Adrenal gland (tissue), 9 donors: ENCODE measurements at regions not wholly inside any gene's neighbourhood (a gene's known extent, or its start where the extent isn't known, plus 50 kb on each side); places are given as distances from the start of the nearest gene placed in this dataset.

Experiments used
- DNase-seq, 7 donors: peaks; one replicate each; pipeline ENCODE4 v3.0.0-alpha.2; 2019 to 2020
- H3K27ac ChIP-seq, 5 donors: fragments of 200-600 bp; sonication (generic) in 4 of 5; 1 replicate in 3 of 5; 2 replicates in 2 of 5; pipeline versions ENCODE4 v1.5.1 to v1.8.0; 2016 to 2020; ENCODE audit warnings: mild to moderate bottlenecking in 1 of 5
- H3K27me3 ChIP-seq: fragments of 200-600 bp; 2 replicates; pipeline ENCODE4 v1.8.0; 2021
- H3K36me3 ChIP-seq, 2 donors: fragments of 200-600 bp; replicated peaks in 1 of 2; 1 replicate in 1 of 2; 2 replicates in 1 of 2; pipeline versions ENCODE4 v1.5.1 to v1.8.0; 2018 to 2022
- H3K4me1 ChIP-seq, 2 donors: fragments of 200-600 bp; replicated peaks in 1 of 2; 1 replicate in 1 of 2; 2 replicates in 1 of 2; pipeline versions ENCODE4 v1.5.1 to v1.8.0; 2018 to 2021
- H3K4me3 ChIP-seq, 4 donors: fragments of 200-600 bp; sonication (generic) in 3 of 4; one replicate each; pipeline ENCODE4 v1.5.1; 2016 to 2018
- H3K9me3 ChIP-seq, 3 donors: fragments of 200-600 bp; sonication (generic) in 1 of 3; replicated peaks in 1 of 3; 1 replicate in 2 of 3; 2 replicates in 1 of 3; pipeline versions ENCODE4 v1.5.1 to v1.8.0; 2016 to 2021
- CTCF ChIP-seq, 6 experiments: fragments of 450-650 bp in 4 of 6; fragments of 200-600 bp in 2 of 6; sonication (generic) in 1 of 6; IDR thresholded peaks; 1 replicate in 5 of 6; 2 replicates in 1 of 6; pipeline versions ENCODE4 v1.5.1 to v1.8.0; 2016 to 2021; ENCODE audit warnings: antibody characterized with exemption in 6 of 6, mild to moderate bottlenecking in 2 of 6, moderate library complexity in 1 of 6
- POLR2A ChIP-seq, 2 donors: fragments of 450-650 bp; IDR thresholded peaks; one replicate each; pipeline ENCODE4 v1.6.1; 2017; ENCODE audit warnings: antibody characterized with exemption in 2 of 2, mild to moderate bottlenecking in 2 of 2, moderate library complexity in 1 of 2
- WGBS, 4 donors: extraction: QIAGEN DNeasy Blood & Tissue Kit in 2 of 4; methylation state at CpG; one replicate each; pipeline versions ENCODE4 v1.1.5 to v1.1.7; 2013 to 2017; 5-methylcytosine and 5-hydroxymethylcytosine counted together
- intact Hi-C, 2 donors: fragments of 100-400 bp; cut with DNase I; formaldehyde crosslinking; loops; one replicate each; pipeline versions ENCODE4 v1.14.1 to v1.15.0; 2022 to 2023
- donor health status: healthy with polysubstance abuse.
- donor health status: Bipolar disorder and iron deficiency.
- donor health status: DM: yes; HTN: yes; CAD: no.
- donor health status: DM: no; HTN: no; CAD: no.
- donor health status: DM: no; HTN: no; CAD: no.

GRCh38 chr2:217293607-217294006 lies 433.7 kb upstream of the TNP1 start:
- DNase-seq, result no peak

GRCh38 chr2:217293046-217293445 lies 433.2 kb upstream of the TNP1 start:
- Histone ChIP-seq H3K4me3 (no peak overlapping the region), H3K27ac (no peak overlapping the region), H3K36me3 (no peaks in the 10 kb centered on the region), H3K9me3 (no peaks in the 10 kb centered on the region), H3K27me3 (no peaks in the 10 kb centered on the region), H3K4me1 (peaks cover 10 to 19% of the 10 kb centered on the region in 2 donors)
- TF ChIP-seq POLR2A (IDR thresholded peaks at IDR 0.05), result no peak
- no peak for TF ChIP-seq CTCF (IDR thresholded peaks at IDR 0.05)
- no peak for DNase-seq
- 93 to 98% (median 95%) methylated on average over 5 of the region's 5 CpGs for WGBS, 4 donors
- intact Hi-C loops, result no loop called here

More at GRCh38 chr2:217293607-217294006, 433.7 kb upstream of the TNP1 start:
- Histone ChIP-seq H3K27me3 (no peaks in the 10 kb centered on the region), H3K4me1 (peaks cover 8 to 19% of the 10 kb centered on the region in 2 donors), H3K36me3 (no peaks in the 10 kb centered on the region), H3K27ac (no peak overlapping the region), H3K4me3 (no peak overlapping the region), H3K9me3 (no peaks in the 10 kb centered on the region)
- intact Hi-C loops, result no loop called here
- WGBS, 4 donors, result 86 to 89% (median 88%) methylated on average over 3 of the region's 3 CpGs
- TF ChIP-seq POLR2A (IDR thresholded peaks at IDR 0.05), result no peak
- no peak for TF ChIP-seq CTCF (IDR thresholded peaks at IDR 0.05)

GRCh38 chr2:217291259-217291658 lies 431.4 kb upstream of the TNP1 start:
- DNase-seq, result no peak
- Histone ChIP-seq H3K4me1 (peaks cover 10 to 19% of the 10 kb centered on the region in 2 donors), H3K9me3 (no peaks in the 10 kb centered on the region), H3K4me3 (no peak overlapping the region), H3K27me3 (no peaks in the 10 kb centered on the region), H3K36me3 (no peaks in the 10 kb centered on the region), H3K27ac (no peak overlapping the region)
- intact Hi-C loops, result no loop called here
- WGBS, 4 donors, result 94 to 100% (median 96%) methylated on average over 5 of the region's 5 CpGs
- TF ChIP-seq POLR2A (IDR thresholded peaks at IDR 0.05), result no peak
- TF ChIP-seq CTCF (IDR thresholded peaks at IDR 0.05), result no peak

- Histone ChIP-seq H3K4me3 (no peak overlapping the region), H3K27ac (no peak overlapping the region), H3K27me3 (no peaks in the 10 kb centered on the region), H3K9me3 (no peaks in the 10 kb centered on the region), H3K4me1 (peaks cover 10 to 19% of the 10 kb centered on the region in 2 donors), H3K36me3 (no peaks in the 10 kb centered on the region)
- no peak for DNase-seq
- no peak for TF ChIP-seq CTCF (IDR thresholded peaks at IDR 0.05)
- no peak for TF ChIP-seq POLR2A (IDR thresholded peaks at IDR 0.05)
- intact Hi-C loops, result no loop called here
Measured at GRCh38 chr2:217290467-217290866, 430.6 kb upstream of the TNP1 start.
